T-helper 2 cell treated with Interferon-gamma antibody and Interleukin-4, amounts not matched to agents 5 μg/mL and 100 μg/mL, for 36 hours (primary cell): ENCODE measurements at regions not wholly inside any gene's neighbourhood (a gene's known extent, or its start where the extent isn't known, plus 50 kb on each side); places are given as distances from the start of the nearest gene placed in this dataset.

ENCODE experiments used
- DNase-seq: peaks from one replicate; pipeline ENCODE4 v3.0.0; 2021; ENCODE audit warnings: low spot score
- H3K27ac Mint-ChIP-seq: one replicate; pipeline ENCODE4 v1.8.0; 2021; ENCODE audit warnings: mild to moderate bottlenecking, mixed read lengths
- H3K27me3 Mint-ChIP-seq: one replicate; pipeline ENCODE4 v1.8.0; 2021; ENCODE audit warnings: low read depth, mixed read lengths
- H3K36me3 Mint-ChIP-seq: one replicate; pipeline ENCODE4 v1.8.0; 2021; ENCODE audit warnings: low read depth, mixed read lengths
- H3K4me1 Mint-ChIP-seq: one replicate; pipeline ENCODE4 v1.8.0; 2021; ENCODE audit warnings: low read depth, mixed read lengths
- H3K4me3 Mint-ChIP-seq: one replicate; pipeline ENCODE4 v1.8.0; 2022; ENCODE audit warnings: mild to moderate bottlenecking, moderate library complexity, mixed read lengths
- H3K9me3 Mint-ChIP-seq: one replicate; pipeline ENCODE4 v1.8.0; 2021; ENCODE audit warnings: mixed read lengths

DNA sequence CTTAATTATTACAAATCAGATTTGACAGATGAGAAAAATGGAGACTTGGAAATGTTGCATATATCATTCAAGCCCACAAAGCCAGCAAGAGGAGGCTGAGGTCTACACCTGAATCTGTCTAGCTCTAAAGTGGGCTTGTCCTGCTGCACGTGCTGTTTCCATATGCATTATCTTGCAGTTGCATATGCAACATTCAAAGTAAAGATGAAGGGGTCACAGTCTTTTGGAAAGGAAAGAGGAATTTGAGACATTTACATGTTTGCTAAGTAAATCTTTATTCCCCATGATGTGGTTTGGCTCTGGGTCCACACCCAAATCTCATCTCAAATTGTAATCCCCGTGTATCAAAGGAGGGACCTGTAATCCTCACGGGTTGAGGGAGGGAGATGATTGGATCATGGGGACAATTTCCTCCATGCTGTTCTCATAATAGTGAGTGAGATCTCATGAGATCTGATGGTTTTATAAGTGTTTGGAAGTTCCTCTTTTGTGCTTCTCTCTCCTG lies 98.3 kb downstream of the BACH1 start:
- Mint-ChIP-seq H3K4me3 (no peak overlapping the region), H3K27me3 (no peaks in the 10 kb centered on the region), H3K27ac (no peak overlapping the region), H3K36me3 (peaks cover 2% of the 10 kb centered on the region), H3K9me3 (peaks cover 14% of the 10 kb centered on the region), H3K4me1 (no peaks in the 10 kb centered on the region)
- no peak for DNase-seq

DNA sequence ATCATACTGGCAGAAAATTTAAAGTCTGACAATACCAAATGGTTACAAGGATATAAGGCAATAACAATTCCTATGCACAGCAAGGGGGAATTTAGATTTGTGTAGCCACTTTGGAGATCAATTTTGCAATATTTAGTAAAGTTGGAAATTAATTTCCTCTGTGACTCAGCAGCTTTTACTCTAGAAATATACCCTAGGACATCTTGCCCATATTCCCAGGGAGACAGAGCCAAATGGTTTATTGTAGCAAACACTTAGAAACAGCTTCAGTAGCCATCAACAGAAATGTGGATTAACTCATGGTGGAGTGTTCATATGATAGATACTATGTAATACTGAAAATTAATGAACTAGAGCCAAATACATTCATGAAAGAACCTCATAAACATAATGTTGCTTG lies 104.6 kb downstream of the BACH1 start:
- Mint-ChIP-seq H3K4me1 (no peaks in the 10 kb centered on the region), H3K36me3 (peaks cover 2% of the 10 kb centered on the region), H3K27ac (no peak overlapping the region)

DNA sequence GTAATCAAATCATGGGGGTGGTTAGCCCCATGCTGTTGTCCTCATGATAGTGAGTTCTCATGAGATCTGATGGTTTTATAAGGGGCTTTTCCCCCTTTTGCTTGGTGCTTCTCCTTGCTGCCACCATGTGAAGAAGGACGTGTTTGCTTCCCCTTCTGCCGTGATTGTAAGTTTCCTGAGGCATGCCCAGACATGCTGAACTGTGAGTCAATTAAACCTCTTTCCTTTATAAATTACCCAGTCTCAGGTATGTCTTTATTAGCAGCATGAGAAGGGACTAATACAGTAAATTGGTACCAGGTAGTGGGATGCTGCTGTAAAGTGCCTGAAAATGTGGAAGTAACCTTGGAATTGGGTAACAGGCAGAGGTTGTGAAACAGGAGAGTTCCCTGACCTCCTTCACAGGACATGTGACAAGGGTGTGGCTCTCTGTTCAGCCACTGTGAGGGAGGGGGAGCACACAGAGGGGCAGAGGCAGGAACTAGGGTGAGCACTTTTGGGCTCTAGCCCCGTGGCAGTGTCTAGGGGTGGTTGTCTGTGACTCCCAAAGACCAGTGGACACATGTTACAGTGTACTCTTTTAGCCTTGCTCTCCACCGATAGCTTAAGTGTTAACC lies 105.3 kb downstream of the BACH1 start:
- Mint-ChIP-seq H3K4me1 (no peaks in the 10 kb centered on the region), H3K9me3 (peaks cover 5% of the 10 kb centered on the region), H3K27me3 (no peaks in the 10 kb centered on the region), H3K27ac (no peak overlapping the region), H3K36me3 (no peaks in the 10 kb centered on the region), H3K4me3 (no peak overlapping the region)
- no peak for DNase-seq

More for the DNA sequence above, 104.6 kb downstream of the BACH1 start:
- Mint-ChIP-seq H3K9me3 (peaks cover 10% of the 10 kb centered on the region), H3K27me3 (no peaks in the 10 kb centered on the region), H3K4me3 (no peak overlapping the region)
- DNase-seq: no peak

DNA sequence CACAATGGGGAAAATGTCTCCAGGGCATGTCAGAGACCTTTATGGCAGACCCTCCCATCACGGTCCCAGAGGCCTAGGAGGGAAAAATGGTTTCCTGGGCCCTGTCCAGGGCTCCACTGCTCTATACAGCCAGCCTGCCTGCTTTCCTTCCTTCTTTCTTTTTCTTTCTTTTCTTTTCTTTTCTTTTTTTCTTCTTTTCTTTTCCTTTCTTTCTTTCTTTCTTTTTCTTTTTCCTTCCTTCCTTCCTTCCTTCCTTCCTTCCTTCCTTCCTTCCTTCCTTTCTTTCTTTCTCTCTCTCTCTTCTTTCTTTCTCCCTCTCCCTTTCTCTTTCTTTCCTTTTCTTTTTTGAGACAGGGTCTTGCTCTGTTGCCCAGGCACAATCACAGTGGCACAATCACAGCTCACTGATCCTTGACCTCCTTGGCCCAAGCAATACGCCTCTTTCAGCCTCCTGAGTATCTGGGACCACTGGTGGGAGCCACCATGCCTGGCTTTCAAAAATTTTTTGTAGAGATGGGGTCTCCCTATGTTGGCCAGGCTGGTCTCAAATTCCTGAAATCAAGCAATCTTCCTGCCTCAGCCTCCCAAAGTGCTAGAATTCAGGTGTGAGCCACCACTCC lies 106.9 kb downstream of the BACH1 start:
- H3K4me1 Mint-ChIP-seq: no peaks in the 10 kb centered on the region
- no peaks in the 10 kb centered on the region for H3K27me3 Mint-ChIP-seq
- DNase-seq: no peak
- H3K36me3 Mint-ChIP-seq: no peaks in the 10 kb centered on the region
- H3K27ac Mint-ChIP-seq: no peak overlapping the region
- no peak overlapping the region for H3K4me3 Mint-ChIP-seq
- peaks cover 2% of the 10 kb centered on the region for H3K9me3 Mint-ChIP-seq

DNA sequence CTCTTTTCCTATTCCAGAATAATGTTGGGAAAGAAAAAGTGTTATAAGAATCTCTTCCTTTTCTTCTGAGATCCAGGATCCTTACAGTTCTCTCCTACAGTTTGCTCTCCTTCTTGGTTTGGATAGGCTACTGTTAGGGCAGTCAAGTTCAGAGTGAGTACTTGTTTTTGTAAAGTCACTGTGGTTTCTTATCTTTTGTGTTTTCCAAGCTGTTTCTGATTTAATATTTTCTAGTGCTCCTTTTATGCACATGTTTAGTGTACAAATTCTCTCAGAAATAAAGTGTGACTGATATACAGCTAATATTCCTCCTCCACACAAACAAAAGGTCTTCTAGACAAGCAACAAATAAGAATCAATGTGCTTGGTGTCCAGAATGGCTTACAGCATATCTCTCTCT lies 107.7 kb downstream of the BACH1 start:
- Mint-ChIP-seq H3K27ac (no peak overlapping the region), H3K4me3 (no peak overlapping the region), H3K36me3 (no peaks in the 10 kb centered on the region), H3K9me3 (no peaks in the 10 kb centered on the region), H3K4me1 (no peaks in the 10 kb centered on the region), H3K27me3 (no peaks in the 10 kb centered on the region)
- DNase-seq: no peak

DNA sequence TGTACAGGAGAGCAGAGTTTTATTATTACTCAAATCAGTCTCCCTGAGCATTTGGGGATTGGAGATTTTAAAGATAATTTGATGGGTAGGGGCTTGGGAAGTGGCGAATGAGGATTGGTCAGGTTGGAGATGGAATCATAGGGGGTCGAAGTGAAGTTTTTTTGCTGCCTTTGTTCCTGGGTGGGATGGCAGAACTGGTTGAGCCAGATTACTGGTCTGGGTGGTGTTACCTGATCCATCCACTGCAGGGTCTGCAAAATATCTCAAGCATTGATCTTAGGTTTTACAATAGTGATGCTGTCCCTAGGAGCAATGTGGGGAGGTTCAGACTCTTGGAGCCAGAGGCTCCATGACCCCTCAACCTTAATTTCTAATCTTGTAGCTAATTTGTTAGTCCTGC lies 108.8 kb downstream of the BACH1 start:
- no peak overlapping the region for H3K4me3 Mint-ChIP-seq
- no peaks in the 10 kb centered on the region for H3K27me3 Mint-ChIP-seq
- no peaks in the 10 kb centered on the region for H3K9me3 Mint-ChIP-seq
- H3K36me3 Mint-ChIP-seq: no peaks in the 10 kb centered on the region
- no peak for DNase-seq
- no peaks in the 10 kb centered on the region for H3K4me1 Mint-ChIP-seq
- H3K27ac Mint-ChIP-seq: no peak overlapping the region

DNA sequence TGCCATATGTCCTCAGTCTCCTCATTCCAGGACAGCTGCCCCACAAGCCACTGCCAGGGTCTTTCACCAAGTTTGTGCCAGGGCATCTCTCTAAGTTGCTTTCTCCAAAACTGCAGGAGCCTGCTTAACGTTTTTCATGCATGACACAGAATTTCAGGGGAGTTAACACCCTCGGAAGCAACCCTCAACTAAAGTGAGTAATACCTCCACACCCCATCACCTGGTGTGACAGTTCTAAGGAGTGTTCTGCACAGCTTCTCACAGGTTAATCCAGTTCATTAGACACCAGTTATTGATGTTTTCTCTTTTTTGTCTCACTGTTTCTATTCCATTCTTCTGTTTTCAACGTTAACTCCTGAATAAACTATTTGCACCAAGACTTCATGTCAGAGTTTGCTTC lies 115.0 kb downstream of the BACH1 start:
- Mint-ChIP-seq H3K4me3 (no peak overlapping the region), H3K27ac (no peak overlapping the region), H3K36me3 (no peaks in the 10 kb centered on the region), H3K9me3 (no peaks in the 10 kb centered on the region), H3K27me3 (no peaks in the 10 kb centered on the region), H3K4me1 (no peaks in the 10 kb centered on the region)
- DNase-seq: no peak

DNA sequence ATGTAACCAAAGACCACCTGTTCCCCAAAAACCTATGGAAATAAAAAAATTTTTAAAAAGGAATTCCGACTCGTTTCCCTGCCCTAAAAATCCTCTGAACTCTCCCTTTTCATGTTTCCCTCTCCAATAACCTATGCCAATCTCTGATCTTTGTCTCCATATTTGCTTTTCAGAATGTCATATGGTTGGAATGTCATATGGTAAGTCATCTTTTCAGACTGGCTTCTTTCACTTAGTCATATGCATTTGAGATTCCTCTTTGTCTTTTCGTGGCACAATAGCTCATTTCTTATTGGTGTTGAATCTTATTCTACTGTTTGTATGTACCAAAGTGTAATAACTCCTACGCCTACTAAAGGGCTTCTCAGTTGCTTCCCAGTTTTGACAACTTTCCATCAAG lies 117.5 kb downstream of the BACH1 start:
- no peaks in the 10 kb centered on the region for H3K36me3 Mint-ChIP-seq
- no peak overlapping the region for H3K27ac Mint-ChIP-seq
- H3K4me1 Mint-ChIP-seq: no peaks in the 10 kb centered on the region
- H3K9me3 Mint-ChIP-seq: no peaks in the 10 kb centered on the region
- H3K4me3 Mint-ChIP-seq: no peak overlapping the region
- no peaks in the 10 kb centered on the region for H3K27me3 Mint-ChIP-seq
- no peak for DNase-seq

DNA sequence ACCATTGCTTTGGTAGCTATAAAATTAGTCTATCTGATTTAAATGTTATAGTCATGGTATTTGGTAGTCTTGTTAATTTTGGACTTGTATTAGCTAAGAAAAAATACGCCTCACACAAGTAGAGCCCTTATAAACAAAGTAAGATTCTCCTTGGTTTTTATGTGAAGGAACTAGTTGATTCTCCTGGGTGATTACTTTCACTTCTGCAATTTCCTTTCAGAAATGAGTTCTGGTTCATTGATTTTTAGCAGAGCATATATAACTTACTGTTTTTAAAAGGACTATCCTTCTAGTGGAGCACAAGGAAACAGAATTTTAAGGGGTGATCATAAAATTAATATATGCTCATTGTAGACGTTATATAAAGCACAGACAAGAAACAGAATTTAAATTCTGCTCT lies 120.1 kb downstream of the BACH1 start:
- no peaks in the 10 kb centered on the region for H3K9me3 Mint-ChIP-seq
- no peaks in the 10 kb centered on the region for H3K27me3 Mint-ChIP-seq
- H3K4me3 Mint-ChIP-seq: no peak overlapping the region
- H3K4me1 Mint-ChIP-seq: no peaks in the 10 kb centered on the region
- no peak for DNase-seq
- no peaks in the 10 kb centered on the region for H3K36me3 Mint-ChIP-seq
- H3K27ac Mint-ChIP-seq: no peak overlapping the region

DNA sequence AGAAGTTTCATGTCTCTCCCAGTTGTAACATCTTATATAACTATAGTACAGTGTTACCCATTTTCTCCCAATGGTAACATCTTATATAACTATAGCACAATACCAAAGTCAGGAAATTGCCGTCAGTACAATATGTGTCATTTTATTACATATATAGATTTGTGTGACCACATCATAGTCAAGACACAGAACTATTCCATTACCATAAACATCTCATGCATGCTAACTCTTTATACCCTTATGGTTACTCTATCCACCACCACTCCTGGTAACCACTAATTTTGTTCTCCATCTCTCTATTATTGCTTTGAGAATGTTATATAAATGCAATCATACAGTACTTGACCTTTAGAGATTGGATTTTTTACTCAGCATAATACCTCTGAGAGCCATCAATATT lies 120.7 kb downstream of the BACH1 start:
- Mint-ChIP-seq H3K4me3 (no peak overlapping the region), H3K9me3 (no peaks in the 10 kb centered on the region), H3K27ac (no peak overlapping the region), H3K36me3 (no peaks in the 10 kb centered on the region), H3K27me3 (no peaks in the 10 kb centered on the region), H3K4me1 (no peaks in the 10 kb centered on the region)
- DNase-seq: no peak

DNA sequence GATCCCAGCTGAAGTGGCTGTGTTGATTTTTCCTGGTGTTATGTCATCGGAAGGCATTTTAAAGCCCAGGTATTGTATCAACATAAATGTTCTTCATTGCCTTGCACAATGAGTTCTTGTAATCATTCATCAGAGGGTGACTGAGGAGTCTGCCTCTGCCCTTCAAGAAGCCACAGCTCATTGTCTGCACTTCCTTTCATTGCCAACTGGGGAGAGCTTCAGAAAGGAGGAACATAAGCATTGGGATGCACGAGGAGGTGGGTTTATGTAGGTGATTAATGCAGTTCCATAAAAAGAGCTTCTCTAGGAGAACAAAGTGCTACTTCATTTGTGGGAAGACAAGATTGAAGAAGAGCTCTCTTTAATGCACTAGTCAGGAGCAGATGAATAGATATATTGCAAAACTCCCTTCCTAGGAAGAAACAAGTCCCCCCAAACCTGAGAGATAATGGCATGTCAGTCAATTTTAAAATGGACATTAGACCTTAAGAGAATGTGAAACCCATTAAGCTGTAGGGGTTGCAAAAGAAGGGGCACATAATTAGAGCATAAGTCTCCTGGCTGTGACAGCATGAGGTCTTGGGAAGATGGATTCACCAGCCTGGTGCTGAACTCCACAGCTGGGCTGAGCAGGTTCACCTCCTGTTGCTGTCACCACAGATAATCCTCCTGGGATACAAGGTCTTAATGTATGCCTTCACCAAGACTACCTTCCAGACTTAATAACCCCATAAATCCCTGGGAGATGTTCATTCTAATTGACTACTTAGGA lies 124.6 kb downstream of the BACH1 start:
- Mint-ChIP-seq H3K9me3 (no peaks in the 10 kb centered on the region), H3K27ac (no peak overlapping the region), H3K4me1 (no peaks in the 10 kb centered on the region), H3K4me3 (no peak overlapping the region), H3K36me3 (no peaks in the 10 kb centered on the region), H3K27me3 (no peaks in the 10 kb centered on the region)
- DNase-seq: no peak

DNA sequence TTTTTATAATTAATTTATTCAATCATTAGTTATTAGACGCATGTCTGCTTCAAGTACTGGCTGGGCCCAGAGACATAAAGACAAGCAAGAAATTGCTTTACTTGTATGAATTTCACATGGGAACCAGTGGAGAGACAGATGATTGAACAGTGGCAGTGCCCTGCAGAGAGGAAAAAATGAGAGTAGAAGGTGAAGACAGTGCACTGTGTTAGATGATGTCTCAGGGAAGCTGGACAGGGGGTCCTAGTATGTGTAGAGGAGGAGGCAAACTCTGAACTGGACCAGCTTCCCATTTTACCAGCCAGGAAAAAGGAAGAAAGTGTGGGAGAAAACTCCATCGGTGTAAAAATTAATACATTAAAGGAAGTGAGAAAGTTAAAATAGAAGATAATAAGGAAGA lies 126.0 kb downstream of the BACH1 start:
- Mint-ChIP-seq H3K36me3 (no peaks in the 10 kb centered on the region), H3K4me1 (no peaks in the 10 kb centered on the region), H3K4me3 (no peak overlapping the region), H3K27ac (no peak overlapping the region), H3K9me3 (no peaks in the 10 kb centered on the region), H3K27me3 (no peaks in the 10 kb centered on the region)
- no peak for DNase-seq

DNA sequence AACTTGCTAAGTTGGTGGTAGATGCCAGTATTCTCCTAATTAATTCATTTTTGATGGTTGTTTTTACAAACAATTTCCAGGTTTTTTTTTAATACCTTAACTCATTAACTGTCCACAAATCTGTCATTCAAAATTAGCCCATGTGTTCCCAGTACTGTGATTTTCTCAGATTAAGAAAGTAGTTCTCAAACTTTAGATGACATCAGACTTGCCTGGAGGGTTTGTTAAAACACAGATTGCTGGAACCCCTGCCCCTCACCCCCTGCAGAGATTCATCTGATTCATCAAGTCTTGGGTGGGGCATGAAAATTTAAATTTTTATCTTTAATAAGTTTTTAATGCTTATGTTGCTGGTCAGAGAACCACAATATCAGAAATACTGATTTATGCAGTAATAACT lies 130.5 kb downstream of the BACH1 start:
- Mint-ChIP-seq H3K9me3 (no peaks in the 10 kb centered on the region), H3K36me3 (no peaks in the 10 kb centered on the region), H3K4me3 (no peak overlapping the region), H3K4me1 (no peaks in the 10 kb centered on the region), H3K27me3 (no peaks in the 10 kb centered on the region), H3K27ac (no peak overlapping the region)
- no peak for DNase-seq

DNA sequence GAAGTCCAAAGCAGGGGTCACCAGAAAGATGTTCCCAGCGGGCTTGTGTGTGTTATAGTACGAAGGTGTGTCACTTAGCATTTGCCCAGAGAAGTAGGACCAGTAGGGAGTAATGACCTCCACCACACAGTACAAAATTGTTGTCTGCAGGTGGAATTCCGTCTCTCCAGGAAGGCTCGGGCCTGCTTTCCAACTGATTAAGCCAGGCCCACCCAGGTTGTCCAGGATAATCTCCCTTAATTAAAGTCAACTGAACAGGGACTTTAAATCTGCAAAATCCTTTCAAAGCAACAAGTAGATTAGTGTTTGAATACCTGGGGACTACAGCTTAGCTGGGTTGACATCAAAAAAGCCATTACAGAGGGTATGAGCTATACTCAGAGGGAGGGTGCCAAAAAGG lies 131.3 kb downstream of the BACH1 start:
- Mint-ChIP-seq H3K36me3 (no peaks in the 10 kb centered on the region), H3K4me1 (no peaks in the 10 kb centered on the region), H3K4me3 (no peak overlapping the region), H3K27ac (no peak overlapping the region), H3K9me3 (no peaks in the 10 kb centered on the region), H3K27me3 (no peaks in the 10 kb centered on the region)
- DNase-seq: no peak
